ENCODE measurements at regions not wholly inside any gene's neighbourhood (a gene's known extent, or its start where the extent isn't known, plus 50 kb on each side); places are given as distances from the start of the nearest gene placed in this dataset.

- Histone ChIP-seq H3K9me2 (replicated peaks; ENCODE audit: insufficient read depth, low read length) (no peaks in the 10 kb centered on the region), H3K4me3 (ENCODE audit: low read length) (no peak overlapping the region), H4K20me1 (ENCODE audit: insufficient read depth, low read depth, low read length) (no peaks in the 10 kb centered on the region)
Observed at GRCh38 chr16:65453646-65454045, 331.8 kb upstream of the CDH11 start.

GRCh38 chr16:65449526-65449925 lies 327.7 kb upstream of the CDH11 start:
- Histone ChIP-seq H3K27me3 (ENCODE audit: low read length) (no peaks in the 10 kb centered on the region), H3K4me3 (ENCODE audit: low read length) (no peak overlapping the region), H3K4me1 (ENCODE audit: low read length) (no peaks in the 10 kb centered on the region), H3K79me2 (ENCODE audit: low read length) (no peaks in the 10 kb centered on the region), H3K9me2 (replicated peaks; ENCODE audit: insufficient read depth, low read length) (no peaks in the 10 kb centered on the region), H3K36me3 (ENCODE audit: insufficient read depth, low read length) (no peaks in the 10 kb centered on the region), H2AFZ (ENCODE audit: low read length) (no peak overlapping the region), H3K27ac (ENCODE audit: low read length) (no peak overlapping the region), H3K9me3 (ENCODE audit: low read length) (no peaks in the 10 kb centered on the region), H3K4me2 (ENCODE audit: low read depth, low read length, poor library complexity, severe bottlenecking) (no peak overlapping the region), H4K20me1 (ENCODE audit: insufficient read depth, low read depth, low read length) (no peaks in the 10 kb centered on the region), H3K9ac (ENCODE audit: low read length) (no peak overlapping the region)
- DNase-seq, result no peak

More at GRCh38 chr16:65453646-65454045, 331.8 kb upstream of the CDH11 start:
- Histone ChIP-seq H3K36me3 (ENCODE audit: insufficient read depth, low read length) (no peaks in the 10 kb centered on the region), H2AFZ (ENCODE audit: low read length) (no peak overlapping the region), H3K4me2 (ENCODE audit: low read depth, low read length, poor library complexity, severe bottlenecking) (no peak overlapping the region), H3K79me2 (ENCODE audit: low read length) (no peaks in the 10 kb centered on the region), H3K4me1 (ENCODE audit: low read length) (peaks cover 27% of the 10 kb centered on the region), H3K27me3 (ENCODE audit: low read length) (no peaks in the 10 kb centered on the region), H3K9ac (ENCODE audit: low read length) (no peak overlapping the region), H3K27ac (ENCODE audit: low read length) (no peak overlapping the region), H3K9me3 (ENCODE audit: low read length) (no peaks in the 10 kb centered on the region)
- no peak for DNase-seq

GRCh38 chr16:65446427-65446826 lies 324.6 kb upstream of the CDH11 start:
- Histone ChIP-seq H3K4me1 (ENCODE audit: low read length) (no peaks in the 10 kb centered on the region), H3K9me3 (ENCODE audit: low read length) (no peaks in the 10 kb centered on the region), H3K36me3 (ENCODE audit: insufficient read depth, low read length) (no peaks in the 10 kb centered on the region), H3K27me3 (ENCODE audit: low read length) (no peaks in the 10 kb centered on the region), H3K27ac (ENCODE audit: low read length) (no peak overlapping the region), H3K4me3 (ENCODE audit: low read length) (no peak overlapping the region), H3K9ac (ENCODE audit: low read length) (no peak overlapping the region), H2AFZ (ENCODE audit: low read length) (no peak overlapping the region), H3K4me2 (ENCODE audit: low read depth, low read length, poor library complexity, severe bottlenecking) (no peak overlapping the region), H4K20me1 (ENCODE audit: insufficient read depth, low read depth, low read length) (no peaks in the 10 kb centered on the region), H3K9me2 (replicated peaks; ENCODE audit: insufficient read depth, low read length) (no peaks in the 10 kb centered on the region), H3K79me2 (ENCODE audit: low read length) (no peaks in the 10 kb centered on the region)
- no peak for DNase-seq

- Histone ChIP-seq H3K27ac (ENCODE audit: low read length) (no peak overlapping the region), H2AFZ (ENCODE audit: low read length) (no peak overlapping the region), H3K4me3 (ENCODE audit: low read length) (no peak overlapping the region), H4K20me1 (ENCODE audit: insufficient read depth, low read depth, low read length) (no peaks in the 10 kb centered on the region), H3K9me3 (ENCODE audit: low read length) (no peaks in the 10 kb centered on the region), H3K4me2 (ENCODE audit: low read depth, low read length, poor library complexity, severe bottlenecking) (no peak overlapping the region), H3K36me3 (ENCODE audit: insufficient read depth, low read length) (no peaks in the 10 kb centered on the region), H3K79me2 (ENCODE audit: low read length) (no peaks in the 10 kb centered on the region), H3K4me1 (ENCODE audit: low read length) (no peaks in the 10 kb centered on the region), H3K9ac (ENCODE audit: low read length) (no peak overlapping the region), H3K9me2 (replicated peaks; ENCODE audit: insufficient read depth, low read length) (no peaks in the 10 kb centered on the region), H3K27me3 (ENCODE audit: low read length) (no peaks in the 10 kb centered on the region)
- no peak for DNase-seq
Observed at GRCh38 chr16:65445313-65446260, 323.7 kb upstream of the CDH11 start.

- Histone ChIP-seq H4K20me1 (ENCODE audit: insufficient read depth, low read depth, low read length) (no peaks in the 10 kb centered on the region), H3K27ac (ENCODE audit: low read length) (no peak overlapping the region), H3K36me3 (ENCODE audit: insufficient read depth, low read length) (no peaks in the 10 kb centered on the region), H2AFZ (ENCODE audit: low read length) (no peak overlapping the region), H3K27me3 (ENCODE audit: low read length) (no peaks in the 10 kb centered on the region), H3K9me3 (ENCODE audit: low read length) (no peaks in the 10 kb centered on the region), H3K4me2 (ENCODE audit: low read depth, low read length, poor library complexity, severe bottlenecking) (no peak overlapping the region), H3K9ac (ENCODE audit: low read length) (no peak overlapping the region), H3K4me3 (ENCODE audit: low read length) (no peak overlapping the region), H3K9me2 (replicated peaks; ENCODE audit: insufficient read depth, low read length) (no peaks in the 10 kb centered on the region), H3K4me1 (ENCODE audit: low read length) (no peaks in the 10 kb centered on the region), H3K79me2 (ENCODE audit: low read length) (no peaks in the 10 kb centered on the region)
- DNase-seq, result no peak
Observed at GRCh38 chr16:65441501-65441900, 319.6 kb upstream of the CDH11 start.

- Histone ChIP-seq H3K9me3 (ENCODE audit: low read length) (no peaks in the 10 kb centered on the region), H3K36me3 (ENCODE audit: insufficient read depth, low read length) (no peaks in the 10 kb centered on the region), H3K9ac (ENCODE audit: low read length) (no peak overlapping the region), H3K4me2 (ENCODE audit: low read depth, low read length, poor library complexity, severe bottlenecking) (no peak overlapping the region), H3K4me3 (ENCODE audit: low read length) (no peak overlapping the region), H3K27ac (ENCODE audit: low read length) (no peak overlapping the region), H3K79me2 (ENCODE audit: low read length) (no peaks in the 10 kb centered on the region), H3K27me3 (ENCODE audit: low read length) (no peaks in the 10 kb centered on the region), H2AFZ (ENCODE audit: low read length) (no peak overlapping the region), H4K20me1 (ENCODE audit: insufficient read depth, low read depth, low read length) (no peaks in the 10 kb centered on the region), H3K9me2 (replicated peaks; ENCODE audit: insufficient read depth, low read length) (no peaks in the 10 kb centered on the region), H3K4me1 (ENCODE audit: low read length) (no peaks in the 10 kb centered on the region)
- no peak for DNase-seq
Observed at GRCh38 chr16:65429504-65430181, 307.8 kb upstream of the CDH11 start.

- Histone ChIP-seq H3K79me2 (ENCODE audit: low read length) (no peaks in the 10 kb centered on the region), H2AFZ (ENCODE audit: low read length) (no peak overlapping the region), H3K9ac (ENCODE audit: low read length) (no peak overlapping the region), H3K4me1 (ENCODE audit: low read length) (peaks cover 5% of the 10 kb centered on the region), H3K27ac (ENCODE audit: low read length) (no peak overlapping the region), H4K20me1 (ENCODE audit: insufficient read depth, low read depth, low read length) (no peaks in the 10 kb centered on the region), H3K9me2 (replicated peaks; ENCODE audit: insufficient read depth, low read length) (no peaks in the 10 kb centered on the region), H3K27me3 (ENCODE audit: low read length) (0 out of 2 replicates have a peak, but pooled peaks cover 4% of the 10 kb centered on the region), H3K4me3 (ENCODE audit: low read length) (no peak overlapping the region), H3K36me3 (ENCODE audit: insufficient read depth, low read length) (no peaks in the 10 kb centered on the region), H3K9me3 (ENCODE audit: low read length) (no peaks in the 10 kb centered on the region), H3K4me2 (ENCODE audit: low read depth, low read length, poor library complexity, severe bottlenecking) (no peak overlapping the region)
- no peak for DNase-seq
Observed at GRCh38 chr16:65426484-65426883, 304.6 kb upstream of the CDH11 start.

GRCh38 chr16:65422934-65423333 lies 301.1 kb upstream of the CDH11 start:
- Histone ChIP-seq H3K79me2 (ENCODE audit: low read length) (no peaks in the 10 kb centered on the region), H3K36me3 (ENCODE audit: insufficient read depth, low read length) (no peaks in the 10 kb centered on the region), H4K20me1 (ENCODE audit: insufficient read depth, low read depth, low read length) (no peaks in the 10 kb centered on the region), H3K4me2 (ENCODE audit: low read depth, low read length, poor library complexity, severe bottlenecking) (no peak overlapping the region), H3K27ac (ENCODE audit: low read length) (no peak overlapping the region), H2AFZ (ENCODE audit: low read length) (no peak overlapping the region), H3K9me2 (replicated peaks; ENCODE audit: insufficient read depth, low read length) (no peaks in the 10 kb centered on the region), H3K4me3 (ENCODE audit: low read length) (no peak overlapping the region), H3K27me3 (ENCODE audit: low read length) (0 out of 2 replicates have a peak, but pooled peaks cover 4% of the 10 kb centered on the region), H3K9ac (ENCODE audit: low read length) (no peak overlapping the region), H3K9me3 (ENCODE audit: low read length) (no peaks in the 10 kb centered on the region), H3K4me1 (ENCODE audit: low read length) (peaks cover 8% of the 10 kb centered on the region)
- no peak for DNase-seq

All from Karpas-422 (cell line).